Mammary epithelial cell (primary cell): ENCODE measurements at regions not wholly inside any gene's neighbourhood (a gene's known extent, or its start where the extent isn't known, plus 50 kb on each side); places are given as distances from the start of the nearest gene placed in this dataset.

ENCODE experiments used
- EZH2 ChIP-seq: IDR thresholded peaks from 2 replicates; pipeline ENCODE4 v1.6.1; 2012; ENCODE audit warnings: low read length, inconsistent platforms, borderline replicate concordance
- TF ChIP-seq, protein P1 (sequence below), 2 donors: IDR thresholded peaks in 1 of 2; conservative IDR thresholded peaks in 1 of 2; 2 replicates each; pipeline ENCODE4 v1.5.1; 2011 to 2012; ENCODE audit warnings: inconsistent platforms in 2 of 2, low read length in 2 of 2, mild to moderate bottlenecking in 2 of 2, control low read depth in 1 of 2, low read depth in 1 of 2; ENCODE audit not compliant: insufficient read depth in 1 of 2; ENCODE audit errors: extremely low read depth in 1 of 2

DNA sequence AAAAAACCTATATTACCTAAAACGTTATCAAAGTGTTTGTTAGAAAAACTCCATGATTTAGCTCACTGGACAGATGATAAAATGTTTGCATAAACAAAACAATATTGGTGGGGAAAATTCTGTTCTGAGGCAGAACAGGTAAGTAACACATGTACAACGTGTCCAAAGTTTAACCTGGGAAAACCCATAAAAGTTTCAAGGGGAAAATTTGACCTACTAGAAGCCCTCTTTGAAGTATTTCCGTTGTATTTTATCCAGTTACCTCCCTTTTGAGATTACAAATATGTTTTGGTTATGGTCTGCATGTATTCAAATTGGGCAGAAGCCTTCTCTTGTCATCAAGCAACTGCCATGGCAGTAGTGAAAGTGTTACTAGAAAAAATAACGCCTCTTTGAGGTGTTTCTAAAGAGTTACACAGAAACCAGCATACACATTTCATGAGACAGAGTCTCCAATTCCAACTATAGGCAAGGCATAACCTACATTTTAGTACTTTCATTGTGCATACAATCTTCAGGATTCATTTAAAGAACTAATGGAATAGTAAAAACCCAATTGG is 58.0 kb upstream of the PDC start:
- TF ChIP-seq, protein P1, sequence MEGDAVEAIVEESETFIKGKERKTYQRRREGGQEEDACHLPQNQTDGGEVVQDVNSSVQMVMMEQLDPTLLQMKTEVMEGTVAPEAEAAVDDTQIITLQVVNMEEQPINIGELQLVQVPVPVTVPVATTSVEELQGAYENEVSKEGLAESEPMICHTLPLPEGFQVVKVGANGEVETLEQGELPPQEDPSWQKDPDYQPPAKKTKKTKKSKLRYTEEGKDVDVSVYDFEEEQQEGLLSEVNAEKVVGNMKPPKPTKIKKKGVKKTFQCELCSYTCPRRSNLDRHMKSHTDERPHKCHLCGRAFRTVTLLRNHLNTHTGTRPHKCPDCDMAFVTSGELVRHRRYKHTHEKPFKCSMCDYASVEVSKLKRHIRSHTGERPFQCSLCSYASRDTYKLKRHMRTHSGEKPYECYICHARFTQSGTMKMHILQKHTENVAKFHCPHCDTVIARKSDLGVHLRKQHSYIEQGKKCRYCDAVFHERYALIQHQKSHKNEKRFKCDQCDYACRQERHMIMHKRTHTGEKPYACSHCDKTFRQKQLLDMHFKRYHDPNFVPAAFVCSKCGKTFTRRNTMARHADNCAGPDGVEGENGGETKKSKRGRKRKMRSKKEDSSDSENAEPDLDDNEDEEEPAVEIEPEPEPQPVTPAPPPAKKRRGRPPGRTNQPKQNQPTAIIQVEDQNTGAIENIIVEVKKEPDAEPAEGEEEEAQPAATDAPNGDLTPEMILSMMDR (conservative IDR thresholded peaks at IDR 0.05 in 1 of 2, IDR thresholded peaks at IDR 0.05 in 1 of 2; ENCODE audit: extremely low read depth in 1 of 2, insufficient read depth in 1 of 2, low read depth in 1 of 2, low read length in 2 of 2), result no peak
- TF ChIP-seq EZH2, result no peak
